ENCODE measurements at regions not wholly inside any gene's neighbourhood (a gene's known extent, or its start where the extent isn't known, plus 50 kb on each side); places are given as distances from the start of the nearest gene placed in this dataset.

DNA sequence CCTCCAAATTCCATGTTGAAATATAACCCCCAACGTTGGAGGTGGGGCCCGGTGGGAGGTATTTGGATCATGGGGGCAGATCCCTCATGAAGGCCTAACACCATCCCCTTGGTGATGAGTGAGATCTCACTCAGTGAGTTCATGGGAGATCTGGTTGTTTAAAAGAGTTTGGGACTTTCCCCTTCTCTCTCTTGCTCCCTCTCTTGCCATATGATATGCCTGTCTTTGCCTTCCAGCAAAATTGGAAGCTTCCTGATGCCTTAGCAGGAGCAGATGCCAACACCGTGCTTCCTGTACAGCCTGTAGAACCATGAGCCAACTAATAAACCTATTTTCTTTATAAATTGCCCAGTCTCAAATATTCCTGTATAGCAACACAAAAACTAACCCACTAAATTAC is 55.7 kb upstream of the CDK1 start:
- TF ChIP-seq, protein P1, sequence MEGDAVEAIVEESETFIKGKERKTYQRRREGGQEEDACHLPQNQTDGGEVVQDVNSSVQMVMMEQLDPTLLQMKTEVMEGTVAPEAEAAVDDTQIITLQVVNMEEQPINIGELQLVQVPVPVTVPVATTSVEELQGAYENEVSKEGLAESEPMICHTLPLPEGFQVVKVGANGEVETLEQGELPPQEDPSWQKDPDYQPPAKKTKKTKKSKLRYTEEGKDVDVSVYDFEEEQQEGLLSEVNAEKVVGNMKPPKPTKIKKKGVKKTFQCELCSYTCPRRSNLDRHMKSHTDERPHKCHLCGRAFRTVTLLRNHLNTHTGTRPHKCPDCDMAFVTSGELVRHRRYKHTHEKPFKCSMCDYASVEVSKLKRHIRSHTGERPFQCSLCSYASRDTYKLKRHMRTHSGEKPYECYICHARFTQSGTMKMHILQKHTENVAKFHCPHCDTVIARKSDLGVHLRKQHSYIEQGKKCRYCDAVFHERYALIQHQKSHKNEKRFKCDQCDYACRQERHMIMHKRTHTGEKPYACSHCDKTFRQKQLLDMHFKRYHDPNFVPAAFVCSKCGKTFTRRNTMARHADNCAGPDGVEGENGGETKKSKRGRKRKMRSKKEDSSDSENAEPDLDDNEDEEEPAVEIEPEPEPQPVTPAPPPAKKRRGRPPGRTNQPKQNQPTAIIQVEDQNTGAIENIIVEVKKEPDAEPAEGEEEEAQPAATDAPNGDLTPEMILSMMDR (optimal IDR thresholded peaks at IDR 0.05 in 1 of 3, IDR thresholded peaks at IDR 0.05 in 1 of 3, conservative IDR thresholded peaks at IDR 0.05 in 1 of 3; ENCODE audit: extremely low read depth in 1 of 3, insufficient read depth in 2 of 3, low read length in 3 of 3): no peak
- no peak for TF ChIP-seq EZH2 (IDR thresholded peaks at IDR 0.05; ENCODE audit: low read length)
